ENCODE measurements at regions not wholly inside any gene's neighbourhood (a gene's known extent, or its start where the extent isn't known, plus 50 kb on each side); places are given as distances from the start of the nearest gene placed in this dataset.

DNA sequence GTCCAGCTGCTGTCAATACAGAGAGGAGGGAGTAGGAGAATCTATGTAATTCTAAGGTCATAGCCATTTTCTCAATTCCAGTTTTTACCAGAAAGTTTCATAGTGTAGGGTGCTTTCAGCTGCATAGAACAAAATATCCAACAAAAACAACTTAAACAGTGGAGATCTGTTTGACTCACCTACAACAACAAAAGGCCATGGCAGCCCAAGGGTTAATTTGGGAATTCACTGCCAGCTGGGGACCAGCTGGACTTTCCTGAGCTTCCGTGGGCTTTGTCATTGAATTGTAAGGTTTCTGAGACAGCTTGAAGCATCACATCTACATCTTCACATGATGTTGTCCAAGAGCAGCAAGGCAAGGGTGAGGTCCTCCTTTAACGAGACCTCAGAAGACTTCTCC, 512.7 kb downstream of the IRS1 start:
- TF ChIP-seq, protein P1, sequence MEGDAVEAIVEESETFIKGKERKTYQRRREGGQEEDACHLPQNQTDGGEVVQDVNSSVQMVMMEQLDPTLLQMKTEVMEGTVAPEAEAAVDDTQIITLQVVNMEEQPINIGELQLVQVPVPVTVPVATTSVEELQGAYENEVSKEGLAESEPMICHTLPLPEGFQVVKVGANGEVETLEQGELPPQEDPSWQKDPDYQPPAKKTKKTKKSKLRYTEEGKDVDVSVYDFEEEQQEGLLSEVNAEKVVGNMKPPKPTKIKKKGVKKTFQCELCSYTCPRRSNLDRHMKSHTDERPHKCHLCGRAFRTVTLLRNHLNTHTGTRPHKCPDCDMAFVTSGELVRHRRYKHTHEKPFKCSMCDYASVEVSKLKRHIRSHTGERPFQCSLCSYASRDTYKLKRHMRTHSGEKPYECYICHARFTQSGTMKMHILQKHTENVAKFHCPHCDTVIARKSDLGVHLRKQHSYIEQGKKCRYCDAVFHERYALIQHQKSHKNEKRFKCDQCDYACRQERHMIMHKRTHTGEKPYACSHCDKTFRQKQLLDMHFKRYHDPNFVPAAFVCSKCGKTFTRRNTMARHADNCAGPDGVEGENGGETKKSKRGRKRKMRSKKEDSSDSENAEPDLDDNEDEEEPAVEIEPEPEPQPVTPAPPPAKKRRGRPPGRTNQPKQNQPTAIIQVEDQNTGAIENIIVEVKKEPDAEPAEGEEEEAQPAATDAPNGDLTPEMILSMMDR (IDR thresholded peaks at IDR 0.05; ENCODE audit: insufficient read depth, low read length) = no peak
- TF ChIP-seq SPI1 (IDR thresholded peaks at IDR 0.05; ENCODE audit: borderline replicate concordance, low read depth) = no peak
